Prostate gland (tissue), 1 donor: ENCODE measurements at regions not wholly inside any gene's neighbourhood (a gene's known extent, or its start where the extent isn't known, plus 50 kb on each side); places are given as distances from the start of the nearest gene placed in this dataset.

Experiments
- POLR2A ChIP-seq: fragments of 450-650 bp; IDR thresholded peaks from one replicate; pipeline ENCODE4 v1.6.1; 2016; ENCODE audit warnings: antibody characterized with exemption, mild to moderate bottlenecking
- POLR2AphosphoS5 ChIP-seq: sonication (generic); formaldehyde crosslinking; IDR thresholded peaks from one replicate; pipeline ENCODE4 v1.6.1; 2017; ENCODE audit warnings: antibody characterized with exemption

DNA sequence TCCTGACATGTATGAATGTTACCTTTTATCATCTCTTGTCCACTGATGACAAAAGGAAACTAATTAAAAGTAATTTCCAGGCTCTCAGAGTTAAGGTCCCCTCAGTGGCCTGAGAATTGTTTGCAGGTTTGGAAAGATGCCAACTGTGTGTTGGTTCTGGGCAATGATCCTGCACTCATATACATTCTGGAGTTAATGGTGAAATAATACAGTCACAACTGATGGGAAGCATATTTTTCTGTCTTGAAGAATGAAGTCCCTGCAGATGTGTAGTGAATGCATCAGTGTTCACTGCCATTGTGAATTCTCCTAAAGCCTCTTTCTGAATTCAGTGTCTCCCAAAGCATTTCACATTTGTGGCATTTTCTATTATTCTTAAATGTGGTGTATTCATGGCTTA lies 238.1 kb upstream of the PPP1R2C start:
- TF ChIP-seq POLR2AphosphoS5 (no peak), POLR2A (no peak)
